ENCODE measurements at regions not wholly inside any gene's neighbourhood (a gene's known extent, or its start where the extent isn't known, plus 50 kb on each side); places are given as distances from the start of the nearest gene placed in this dataset.

GRCh38 chr22:49600468-49600867 is 227.2 kb downstream of the BRD1 start:
- DNase-seq = no peak

- DNase-seq = no peak
These were observed 227.8 kb downstream of the BRD1 start for GRCh38 chr22:49599691-49600455.

DNA sequence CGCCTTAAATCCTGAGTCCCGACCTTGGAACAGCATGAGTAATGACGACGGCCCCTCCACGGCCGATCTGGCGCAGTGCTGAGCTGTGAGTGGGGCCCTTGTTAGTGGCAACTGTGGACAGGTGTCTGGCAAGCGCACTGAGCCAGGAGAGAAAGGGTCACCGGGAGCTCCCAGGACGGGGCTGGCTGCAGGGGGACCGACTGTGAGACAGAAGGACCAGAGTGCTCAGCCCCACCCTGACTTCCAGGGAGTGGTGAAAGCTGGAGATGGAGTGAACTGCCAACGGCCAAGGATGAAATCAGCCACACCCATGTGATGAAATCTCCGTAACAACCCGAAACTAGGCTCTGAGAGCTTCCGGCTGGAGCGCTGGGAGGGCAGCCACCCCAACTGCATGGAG is 228.6 kb downstream of the BRD1 start:
- no peak for DNase-seq

GRCh38 chr22:49598338-49598737 is 229.3 kb downstream of the BRD1 start:
- no peak for DNase-seq

GRCh38 chr22:49597428-49598039 is 230.1 kb downstream of the BRD1 start:
- DNase-seq = no peak

DNA sequence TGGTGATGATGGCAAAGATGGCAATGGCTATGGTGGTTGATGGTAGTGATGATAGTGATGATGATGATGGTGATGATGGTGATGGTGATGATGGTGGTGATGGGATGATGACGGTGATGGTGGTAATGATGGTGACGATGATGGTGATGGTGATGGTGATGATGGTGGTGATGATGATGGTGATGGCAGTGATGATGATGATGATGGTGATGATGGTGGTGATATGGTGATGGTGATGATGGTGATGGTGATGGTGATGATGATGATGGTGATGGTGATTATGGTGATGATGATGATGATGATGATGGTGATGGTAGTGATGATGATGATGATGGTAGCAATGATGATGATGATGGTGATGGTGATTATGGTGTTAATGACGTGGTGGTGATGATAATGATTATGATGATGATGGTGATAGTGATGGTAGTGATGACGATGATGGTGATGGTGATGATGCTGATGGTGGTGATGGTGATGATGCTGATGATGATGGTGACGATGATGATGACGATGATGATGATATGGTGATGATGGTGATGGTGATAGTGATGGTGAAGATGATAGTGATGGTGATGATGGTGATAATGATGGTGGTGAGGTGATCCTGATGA is 232.1 kb downstream of the BRD1 start:
- no peak for DNase-seq

- DNase-seq = no peak
These were observed 233.6 kb downstream of the BRD1 start for GRCh38 chr22:49594078-49594477.

DNA sequence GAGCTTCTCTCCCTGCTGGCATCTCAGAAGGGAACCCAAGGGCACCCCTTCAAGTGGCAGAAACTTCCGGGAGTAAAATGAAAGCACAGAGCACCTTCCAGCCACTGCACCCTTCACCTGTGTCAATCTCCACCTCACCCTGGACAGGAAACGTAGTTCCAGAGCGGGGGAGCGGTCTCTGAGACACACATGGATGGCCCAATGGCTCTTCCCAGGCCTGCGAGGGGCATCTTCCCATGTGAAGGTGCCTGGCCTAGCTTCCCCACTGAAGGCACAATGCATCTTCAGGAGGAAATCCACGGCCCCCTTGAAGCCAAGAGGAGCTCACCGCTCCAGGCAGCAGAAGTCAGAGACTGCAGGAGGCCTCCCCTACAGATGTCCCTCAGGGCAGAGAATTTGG is 234.2 kb downstream of the BRD1 start:
- no peak for DNase-seq

GRCh38 chr22:49592780-49593501 is 234.7 kb downstream of the BRD1 start:
- DNase-seq = no peak

DNA sequence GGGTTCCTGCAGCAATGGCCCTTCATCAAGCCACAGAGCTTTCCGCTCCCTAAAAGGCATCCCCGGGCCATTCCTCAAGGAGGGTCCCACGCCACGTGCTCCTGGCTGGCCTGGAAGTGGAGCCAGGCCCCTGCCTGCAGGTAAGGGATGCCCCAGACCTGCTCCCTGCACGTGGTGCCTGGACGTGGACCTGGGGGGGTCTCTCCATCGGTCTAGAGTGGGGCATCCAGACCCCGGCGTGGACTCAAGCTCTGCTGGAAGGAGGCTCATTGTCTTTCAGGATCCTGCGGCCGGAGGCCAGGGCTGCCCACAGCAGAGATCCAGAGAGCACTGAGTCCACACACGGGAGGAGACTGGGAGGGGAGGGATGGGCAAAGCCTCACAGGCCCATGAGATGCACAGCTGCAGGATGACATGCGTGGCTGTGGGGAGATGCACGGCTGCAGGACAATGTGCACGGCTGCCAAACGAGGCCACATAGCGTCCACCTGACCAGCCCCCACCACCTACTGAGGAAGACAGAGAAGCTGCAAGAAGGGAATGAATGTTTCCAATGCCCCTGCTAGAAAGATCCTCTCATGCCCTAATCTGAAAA is 236.7 kb downstream of the BRD1 start:
- DNase-seq = no peak

DNA sequence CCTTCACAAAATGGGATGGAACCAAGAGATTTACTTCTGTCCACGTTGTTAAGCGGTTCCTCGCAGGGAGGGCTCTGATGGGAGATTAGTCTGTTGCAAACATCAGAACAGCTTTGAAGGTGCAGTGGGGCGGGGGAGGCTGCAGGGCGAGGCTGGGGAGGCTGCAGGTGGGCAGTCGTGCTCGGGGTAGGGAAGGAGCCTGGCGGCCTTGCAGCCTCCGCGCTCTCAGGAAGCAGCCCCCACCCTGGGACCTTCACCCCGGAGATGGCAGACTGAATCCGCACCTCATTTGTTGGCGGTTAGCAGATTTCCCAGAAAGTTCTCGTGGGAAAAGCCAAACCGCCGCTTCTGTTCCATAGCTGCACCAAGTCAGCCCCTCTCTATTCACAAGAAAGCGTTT is 237.3 kb downstream of the BRD1 start:
- DNase-seq = no peak

GRCh38 chr22:49589811-49590210 is 237.9 kb downstream of the BRD1 start:
- DNase-seq = no peak

- no peak for DNase-seq
These were observed 238.4 kb downstream of the BRD1 start for GRCh38 chr22:49589301-49589700.

GRCh38 chr22:49588739-49589138 is 238.9 kb downstream of the BRD1 start:
- no peak for DNase-seq

GRCh38 chr22:49587987-49588386 is 239.7 kb downstream of the BRD1 start:
- no peak for DNase-seq

- DNase-seq = no peak
These were observed 240.3 kb downstream of the BRD1 start for GRCh38 chr22:49587421-49587820.

- no peak for DNase-seq
These were observed 240.8 kb downstream of the BRD1 start for GRCh38 chr22:49586873-49587272.

GRCh38 chr22:49586244-49586748 is 241.4 kb downstream of the BRD1 start:
- no peak for DNase-seq

DNA sequence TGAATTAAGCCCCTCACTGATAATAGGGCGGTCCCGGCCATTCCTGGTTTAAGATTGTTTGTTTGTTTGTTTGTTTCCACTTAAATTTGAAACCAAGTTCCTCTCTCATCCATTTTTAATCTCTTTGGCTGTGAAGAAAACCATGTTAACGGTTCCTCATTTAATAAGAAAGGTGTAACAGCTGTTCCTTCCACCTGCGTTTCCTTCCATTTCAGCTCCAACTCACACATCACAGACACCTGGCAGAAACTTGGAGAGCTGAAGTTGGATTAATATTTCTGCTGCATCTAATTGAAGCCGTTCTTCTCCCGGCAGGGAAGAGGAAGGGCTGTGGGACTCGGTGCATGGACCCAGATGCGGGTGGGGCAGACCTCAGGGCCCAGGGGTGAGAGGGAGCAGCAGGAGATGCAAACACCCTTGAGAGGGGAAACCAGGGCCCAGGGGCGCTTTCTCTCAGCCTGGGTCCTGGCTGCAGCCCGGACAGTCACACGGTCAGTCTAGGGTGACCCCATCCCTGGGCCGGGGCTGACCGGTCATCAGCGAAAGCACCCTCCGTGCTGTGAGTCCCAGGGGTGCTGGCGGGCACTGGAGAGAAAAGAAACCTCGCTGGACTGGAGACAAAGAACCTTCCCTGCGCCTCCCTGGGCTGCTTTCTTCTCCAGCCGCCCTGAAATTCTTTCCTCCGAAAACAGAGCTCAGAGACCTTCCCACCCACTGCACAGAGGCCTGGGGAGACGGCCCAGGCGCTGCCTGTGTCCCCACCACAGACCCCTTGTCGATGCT is 242.0 kb downstream of the BRD1 start:
- DNase-seq = no peak

GRCh38 chr22:49583886-49584505 is 243.7 kb downstream of the BRD1 start:
- no peak for DNase-seq

DNA sequence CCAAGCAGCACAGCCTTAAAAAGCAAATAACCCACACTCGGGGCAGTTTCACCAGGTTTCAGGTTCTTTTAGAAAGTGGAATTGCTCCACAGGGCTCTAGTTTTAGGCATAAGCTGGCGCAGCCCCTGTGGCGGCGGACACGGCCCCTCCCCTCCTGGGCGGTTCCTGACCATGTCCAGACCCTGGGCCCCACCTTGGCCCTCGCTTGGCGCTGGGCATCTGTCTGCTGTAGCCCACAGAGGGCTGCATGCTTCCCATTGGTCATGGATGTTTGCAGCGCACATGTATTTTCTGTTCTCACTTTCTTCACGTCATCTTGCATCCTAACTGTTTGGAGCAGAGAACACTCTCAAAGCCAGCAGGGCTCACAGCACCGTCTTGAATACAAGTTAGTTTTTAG is 244.3 kb downstream of the BRD1 start:
- no peak for DNase-seq

DNA sequence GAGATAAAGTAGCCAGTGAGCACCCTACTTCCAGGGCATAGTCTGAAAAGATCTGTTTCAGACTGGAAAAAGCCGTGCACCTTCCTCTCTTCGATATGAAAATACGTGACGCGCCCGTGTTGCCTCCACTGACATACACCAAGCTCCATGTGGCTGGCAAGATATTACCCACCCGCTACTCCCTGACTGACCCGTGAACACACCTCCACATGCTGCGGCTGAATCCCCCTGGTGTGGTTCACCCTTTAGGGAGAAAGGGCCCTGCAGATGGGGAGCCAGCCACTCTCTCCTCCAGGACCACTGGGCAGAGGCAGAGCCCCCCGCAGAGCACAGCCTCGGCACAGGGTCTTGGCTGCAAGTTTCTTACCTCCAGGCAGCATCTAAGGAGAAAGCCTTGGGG is 245.0 kb downstream of the BRD1 start:
- DNase-seq = no peak
